CD4-positive, alpha-beta T cell treated with Interleukin-6 for 4 hours (primary cell): ENCODE measurements at regions not wholly inside any gene's neighbourhood (a gene's known extent, or its start where the extent isn't known, plus 50 kb on each side); places are given as distances from the start of the nearest gene placed in this dataset.

Experiments
- DNase-seq: peaks from one replicate; pipeline ENCODE4 v3.0.0-alpha.2; 2020; ENCODE audit warnings: mixed read lengths

- no peak for DNase-seq
These were observed 110.4 kb upstream of the AKIP1 start for GRCh38 chr11:8800520-8801110.

- DNase-seq = no peak
These were observed 109.9 kb upstream of the AKIP1 start for GRCh38 chr11:8801121-8801520.

- DNase-seq = no peak
These were observed 108.7 kb upstream of the AKIP1 start for GRCh38 chr11:8802251-8802650.

GRCh38 chr11:8803973-8804372, 107.0 kb upstream of the AKIP1 start:
- no peak for DNase-seq

- no peak for DNase-seq
These were observed 105.7 kb upstream of the AKIP1 start for GRCh38 chr11:8805296-8805695.

GRCh38 chr11:8806974-8807373, 104.0 kb upstream of the AKIP1 start:
- DNase-seq = no peak

GRCh38 chr11:8807544-8808225, 103.3 kb upstream of the AKIP1 start:
- DNase-seq = no peak

GRCh38 chr11:8808226-8808585, 102.8 kb upstream of the AKIP1 start:
- no peak for DNase-seq

GRCh38 chr11:8809241-8809938, 101.6 kb upstream of the AKIP1 start:
- no peak for DNase-seq

- DNase-seq = no peak
These were observed 101.0 kb upstream of the AKIP1 start for GRCh38 chr11:8809939-8810539.

GRCh38 chr11:8810540-8811301, 100.3 kb upstream of the AKIP1 start:
- no peak for DNase-seq

GRCh38 chr11:8811571-8811970, 99.4 kb upstream of the AKIP1 start:
- DNase-seq = no peak

GRCh38 chr11:8812438-8812837, 98.6 kb upstream of the AKIP1 start:
- no peak for DNase-seq

- peak; percentile 30 for DNase-seq
These were observed 97.3 kb upstream of the AKIP1 start for GRCh38 chr11:8813658-8814057.

GRCh38 chr11:8814209-8814922, 96.6 kb upstream of the AKIP1 start:
- DNase-seq = no peak

GRCh38 chr11:8814923-8815240, 96.1 kb upstream of the AKIP1 start:
- DNase-seq = no peak

- DNase-seq = no peak
These were observed 92.6 kb upstream of the AKIP1 start for GRCh38 chr11:8818421-8818820.

- DNase-seq = no peak
These were observed 90.6 kb upstream of the AKIP1 start for GRCh38 chr11:8820401-8820800.

GRCh38 chr11:8822469-8822868, 88.5 kb upstream of the AKIP1 start:
- no peak for DNase-seq

- no peak for DNase-seq
These were observed 87.7 kb upstream of the AKIP1 start for GRCh38 chr11:8823174-8823742.

- no peak for DNase-seq
These were observed 84.7 kb upstream of the AKIP1 start for GRCh38 chr11:8826139-8826786.
